GM21717 (cell line): ENCODE measurements at regions not wholly inside any gene's neighbourhood (a gene's known extent, or its start where the extent isn't known, plus 50 kb on each side); places are given as distances from the start of the nearest gene placed in this dataset.
"Not testable (repeated sequence)": the region's sequence is repeated elsewhere in the genome, so short reads cannot be mapped to it uniquely, and the experiment has no call there.

Experiments
- ATAC-seq: cut with Tn5 transposase; IDR thresholded peaks from one replicate; pipeline ENCODE4 v1.9.1; 2021; ENCODE audit warnings: mild to moderate bottlenecking, moderate library complexity; ENCODE audit not compliant: unreplicated experiment

- ATAC-seq = no peak
Observed at GRCh38 chr13:81658598-81659370, 1317.9 kb upstream of the SPRY2 start.

- ATAC-seq = no peak
Observed at GRCh38 chr13:81639984-81640582, 1299.2 kb upstream of the SPRY2 start.

- no peak for ATAC-seq
Observed at GRCh38 chr13:81637457-81637856, 1296.5 kb upstream of the SPRY2 start.

GRCh38 chr13:81636120-81636519, 1295.2 kb upstream of the SPRY2 start:
- no peak for ATAC-seq

- no peak for ATAC-seq
Observed at GRCh38 chr13:81615031-81615430, 1274.1 kb upstream of the SPRY2 start.

GRCh38 chr13:81610644-81611043, 1269.7 kb upstream of the SPRY2 start:
- no peak for ATAC-seq

GRCh38 chr13:81609335-81609734, 1268.4 kb upstream of the SPRY2 start:
- ATAC-seq = peak; percentile 63

GRCh38 chr13:81606074-81606473, 1265.1 kb upstream of the SPRY2 start:
- ATAC-seq = no peak

- ATAC-seq = no peak
Observed at GRCh38 chr13:81602241-81602640, 1261.3 kb upstream of the SPRY2 start.

GRCh38 chr13:81597101-81597500, 1256.2 kb upstream of the SPRY2 start:
- no peak for ATAC-seq

- ATAC-seq = no peak
Observed at GRCh38 chr13:81596224-81596753, 1255.4 kb upstream of the SPRY2 start.

- no peak for ATAC-seq
Observed at GRCh38 chr13:81591528-81592220, 1250.7 kb upstream of the SPRY2 start.

GRCh38 chr13:81582381-81582780, 1241.5 kb upstream of the SPRY2 start:
- ATAC-seq = no peak

GRCh38 chr13:81577601-81578195, 1236.8 kb upstream of the SPRY2 start:
- no peak for ATAC-seq

- peak; percentile 69 for ATAC-seq
Observed at GRCh38 chr13:81568824-81569223, 1227.9 kb upstream of the SPRY2 start.

- ATAC-seq = no peak
Observed at GRCh38 chr13:81565849-81566248, 1224.9 kb upstream of the SPRY2 start.

- no peak for ATAC-seq
Observed at GRCh38 chr13:81563091-81563490, 1222.2 kb upstream of the SPRY2 start.

- no peak for ATAC-seq
Observed at GRCh38 chr13:81562598-81562997, 1221.7 kb upstream of the SPRY2 start.

- ATAC-seq = no peak
Observed at GRCh38 chr13:81551036-81551435, 1210.1 kb upstream of the SPRY2 start.

- not testable (repeated sequence) for ATAC-seq
Observed at GRCh38 chr13:81546294-81546693, 1205.4 kb upstream of the SPRY2 start.

- no peak for ATAC-seq
Observed at GRCh38 chr13:81540777-81541176, 1199.9 kb upstream of the SPRY2 start.
